Activated CD4-positive, alpha-beta T cell treated with anti-CD3 and anti-CD28 coated beads, Interleukin-2, amount 50 U/mL, for 24 hours (primary cell): ENCODE measurements at regions not wholly inside any gene's neighbourhood (a gene's known extent, or its start where the extent isn't known, plus 50 kb on each side); places are given as distances from the start of the nearest gene placed in this dataset.
"Not testable (repeated sequence)": the region's sequence is repeated elsewhere in the genome, so short reads cannot be mapped to it uniquely, and the experiment has no call there.

Experiments
- DNase-seq, 2 donors: peaks; one replicate each; pipeline ENCODE4 v3.0.0-alpha.2; 2020; ENCODE audit warnings: low read depth in 1 of 2, low spot score in 1 of 2

DNA sequence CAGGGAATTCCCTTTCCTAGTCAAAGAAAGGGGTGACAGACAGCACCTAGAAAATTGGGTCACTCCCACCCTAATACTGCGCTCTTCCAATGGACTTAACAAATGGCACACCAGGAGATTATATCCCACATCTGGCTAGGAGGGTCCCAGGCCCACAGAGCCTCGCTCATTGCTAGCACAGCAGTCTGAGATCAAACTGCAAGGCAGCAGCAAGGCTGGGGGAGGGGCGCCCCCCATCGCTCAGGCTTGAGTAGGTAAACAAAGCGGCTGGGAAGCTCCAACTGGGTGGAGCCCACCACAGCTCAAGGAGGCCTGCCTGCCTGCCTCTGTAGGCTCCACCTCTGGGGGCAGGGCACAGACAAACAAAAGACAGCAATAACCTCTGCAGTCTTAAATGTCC is 1043.9 kb upstream of the GRIA3 start:
- not testable (repeated sequence) for DNase-seq

- no peak for DNase-seq
Measured at GRCh38 chrX:122154019-122154418, 1030.1 kb upstream of the GRIA3 start.

- DNase-seq = no peak
Measured at GRCh38 chrX:122168241-122168640, 1015.8 kb upstream of the GRIA3 start.

- no peak for DNase-seq
Measured at GRCh38 chrX:122184791-122185190, 999.3 kb upstream of the GRIA3 start.

GRCh38 chrX:122187069-122187713 is 996.9 kb upstream of the GRIA3 start:
- DNase-seq = no peak

GRCh38 chrX:122188751-122189150 is 995.3 kb upstream of the GRIA3 start:
- no peak for DNase-seq

DNA sequence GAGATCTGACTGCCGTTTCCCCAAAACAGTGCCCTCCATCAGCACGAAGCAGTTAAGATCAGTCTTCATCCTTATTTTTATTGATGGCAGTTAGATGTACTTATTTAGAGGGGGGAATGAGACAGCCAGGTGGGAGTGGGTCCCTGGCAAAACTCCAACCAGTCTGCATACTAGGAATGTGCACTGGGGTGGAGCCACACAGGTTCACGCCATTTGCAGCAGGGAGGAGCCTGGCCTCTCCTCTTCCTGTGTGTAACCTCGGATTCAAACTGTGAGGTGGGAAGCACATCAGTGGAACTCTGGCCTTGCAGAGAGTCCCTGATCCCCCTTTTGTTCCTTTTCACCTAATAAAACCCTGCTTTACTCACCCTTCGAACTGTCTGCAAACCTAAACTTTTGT is 987.7 kb upstream of the GRIA3 start:
- no peak for DNase-seq

DNA sequence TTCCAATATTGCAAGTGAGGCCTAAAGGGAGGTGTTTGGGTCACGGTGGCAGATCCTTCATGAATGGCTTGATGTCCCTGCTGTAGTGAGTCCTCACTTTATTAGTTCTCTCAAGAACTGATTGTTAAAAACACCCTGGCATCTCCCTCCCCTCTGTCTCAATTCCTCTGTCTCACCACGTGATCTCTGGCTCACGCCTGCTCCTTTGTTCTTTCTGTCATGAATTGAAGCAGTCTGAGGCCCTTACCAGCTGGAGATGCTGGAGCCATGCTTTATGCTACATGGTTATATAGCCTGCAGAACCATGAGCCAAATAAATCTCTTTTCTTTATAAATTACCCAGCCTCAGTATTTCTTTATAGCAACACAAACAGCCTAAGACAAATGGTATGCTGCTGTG is 980.7 kb upstream of the GRIA3 start:
- DNase-seq = no peak

GRCh38 chrX:122218666-122219065 is 965.4 kb upstream of the GRIA3 start:
- DNase-seq = no peak

DNA sequence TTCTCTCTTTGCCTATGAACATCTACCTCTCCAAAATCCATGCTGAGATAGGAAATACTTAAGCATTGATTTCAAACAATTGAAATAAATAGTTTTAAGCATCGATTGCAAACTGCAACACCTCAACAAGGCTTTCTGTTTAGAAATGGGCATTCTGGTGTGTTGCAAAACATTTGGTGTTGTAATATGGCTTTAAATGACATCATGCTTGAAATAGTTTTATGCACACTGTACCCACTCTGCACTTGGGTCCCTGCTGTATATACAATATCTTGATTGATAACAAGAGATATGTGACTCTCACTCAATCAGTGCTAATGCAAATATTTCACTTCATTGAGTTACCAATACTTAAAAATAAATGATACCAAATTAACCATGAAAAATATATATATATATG is 964.9 kb upstream of the GRIA3 start:
- DNase-seq = no peak

DNA sequence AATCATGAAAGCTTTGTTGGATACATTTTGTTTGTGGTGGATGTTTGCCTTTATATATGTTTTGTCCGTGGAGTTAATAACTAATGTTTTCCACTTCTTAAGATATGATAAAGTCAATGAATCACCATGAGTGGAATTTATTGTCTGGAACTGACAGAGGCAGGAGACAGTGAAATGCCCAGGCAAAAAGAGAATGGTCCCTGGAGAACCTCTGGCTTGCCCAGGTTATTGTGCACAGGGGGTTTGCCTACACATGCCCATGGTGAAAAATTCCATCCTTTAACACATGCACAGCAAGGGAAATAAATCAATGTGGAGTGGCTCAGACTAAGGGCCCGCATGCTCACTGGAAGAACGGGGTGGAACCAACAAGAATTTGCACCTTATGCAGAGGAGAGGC is 964.3 kb upstream of the GRIA3 start:
- no peak for DNase-seq

DNA sequence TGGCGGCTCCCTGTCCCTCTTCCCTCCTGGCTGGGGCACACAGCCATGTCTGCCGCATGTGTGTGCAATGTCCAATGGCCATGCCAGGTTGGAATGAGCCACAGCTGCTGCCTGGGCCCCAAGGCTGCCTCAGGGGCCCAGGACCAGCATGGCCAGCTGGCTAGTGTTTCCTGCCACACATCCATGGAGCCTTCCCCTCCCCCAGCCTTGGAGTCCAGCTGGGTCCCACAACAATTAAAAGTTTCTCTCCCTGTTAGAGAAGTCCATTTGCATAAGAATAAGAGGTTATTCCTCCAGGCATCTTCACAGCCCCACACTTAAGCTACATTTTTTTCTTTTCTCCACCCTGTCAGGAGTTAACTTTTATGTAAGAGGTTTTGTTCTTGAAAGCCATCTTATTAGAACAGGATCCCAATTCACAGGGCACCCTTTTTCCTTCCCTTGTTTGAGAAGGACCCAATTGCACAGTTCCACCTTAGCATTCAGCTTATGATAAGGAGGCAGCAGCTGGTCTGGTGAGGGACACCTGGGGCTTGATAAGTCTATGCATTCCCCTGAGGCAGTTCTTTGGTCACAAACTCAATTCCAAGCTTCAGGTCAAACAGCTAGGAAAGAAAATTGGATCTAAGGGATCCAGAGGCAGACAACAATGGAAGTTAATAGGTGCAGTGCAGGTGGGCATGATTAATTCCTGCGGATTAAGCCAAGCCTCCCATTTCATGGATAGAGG is 963.3 kb upstream of the GRIA3 start:
- DNase-seq = no peak

DNA sequence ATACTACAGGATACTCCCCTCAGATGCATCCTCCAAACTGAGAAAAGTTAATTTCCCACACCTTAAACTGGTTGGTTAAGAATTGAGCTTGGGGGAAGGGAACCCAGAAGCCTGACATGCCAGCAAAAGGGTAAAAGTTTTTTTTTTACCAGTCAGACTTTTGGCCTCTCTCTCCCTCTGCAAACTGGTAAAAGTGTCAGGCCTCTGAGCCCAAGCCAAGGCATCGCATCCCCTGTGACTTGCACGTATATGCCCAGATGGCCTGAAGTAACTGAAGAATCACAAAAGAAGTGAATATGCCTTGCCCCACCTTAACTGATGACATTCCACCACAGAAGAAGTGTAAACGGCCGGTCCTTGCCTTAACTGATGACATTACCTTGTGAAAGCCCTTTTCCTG is 962.3 kb upstream of the GRIA3 start:
- not testable (repeated sequence) for DNase-seq

- DNase-seq = not testable (repeated sequence)
Measured at GRCh38 chrX:122224137-122224536, 959.9 kb upstream of the GRIA3 start.

GRCh38 chrX:122238801-122239200 is 945.3 kb upstream of the GRIA3 start:
- DNase-seq = no peak

DNA sequence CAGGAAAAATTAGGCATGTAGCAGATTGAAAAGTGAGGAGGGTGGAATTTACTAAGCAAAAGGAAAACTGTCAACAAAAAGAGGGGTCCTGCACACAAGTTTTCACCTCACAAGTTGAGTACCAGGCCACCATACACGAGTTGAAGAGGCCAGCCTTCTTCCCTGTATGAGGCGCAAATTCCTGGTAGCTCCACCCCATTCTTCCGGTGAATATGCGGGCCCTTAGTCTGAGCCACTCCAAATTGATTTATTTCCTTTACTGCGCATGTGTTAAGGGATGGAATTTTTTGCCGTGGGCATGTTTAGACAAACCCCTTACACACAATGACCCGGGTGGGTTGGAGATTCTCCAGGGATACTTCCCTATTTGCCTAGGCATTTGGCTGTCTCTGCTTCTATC is 942.1 kb upstream of the GRIA3 start:
- no peak for DNase-seq

- no peak for DNase-seq
Measured at GRCh38 chrX:122244080-122244479, 940.0 kb upstream of the GRIA3 start.

DNA sequence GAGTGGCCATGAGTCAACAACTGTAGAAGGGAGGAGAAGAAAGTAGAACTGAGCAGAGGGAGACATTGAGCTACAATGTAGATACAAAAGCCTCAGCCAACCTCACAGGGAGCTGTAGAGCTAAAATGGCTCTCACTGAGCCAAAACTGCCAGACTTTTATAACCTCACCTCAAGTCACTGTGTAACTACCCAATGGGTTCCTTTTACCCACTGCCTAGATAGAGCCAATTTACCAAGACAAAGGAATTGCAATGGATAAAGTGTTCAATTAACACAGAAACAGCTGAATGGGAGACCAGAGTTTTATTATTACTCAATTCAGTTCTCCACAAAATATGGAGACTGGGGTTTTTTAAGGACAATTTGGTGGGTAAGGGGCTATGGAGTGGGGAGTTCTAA is 938.9 kb upstream of the GRIA3 start:
- DNase-seq = no peak

DNA sequence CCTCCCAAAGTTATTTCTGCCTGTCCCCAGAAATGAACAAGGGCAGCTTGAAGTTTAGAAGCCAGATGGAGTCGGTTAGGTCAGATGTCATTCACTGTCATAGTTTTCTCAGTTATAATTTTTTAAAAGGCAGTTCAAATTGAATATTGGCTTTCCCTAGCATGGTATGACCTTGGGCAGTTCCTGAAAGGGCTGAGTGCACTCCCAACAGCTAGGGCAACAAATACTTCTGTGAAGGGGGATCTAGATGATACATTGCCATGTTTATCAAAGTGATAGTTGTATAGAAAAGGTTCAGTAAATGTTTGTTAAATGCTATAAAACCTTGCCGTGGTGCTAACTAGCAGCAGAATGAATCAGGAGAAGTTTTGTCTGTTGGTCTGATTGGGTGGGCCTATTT is 938.1 kb upstream of the GRIA3 start:
- DNase-seq = no peak

DNA sequence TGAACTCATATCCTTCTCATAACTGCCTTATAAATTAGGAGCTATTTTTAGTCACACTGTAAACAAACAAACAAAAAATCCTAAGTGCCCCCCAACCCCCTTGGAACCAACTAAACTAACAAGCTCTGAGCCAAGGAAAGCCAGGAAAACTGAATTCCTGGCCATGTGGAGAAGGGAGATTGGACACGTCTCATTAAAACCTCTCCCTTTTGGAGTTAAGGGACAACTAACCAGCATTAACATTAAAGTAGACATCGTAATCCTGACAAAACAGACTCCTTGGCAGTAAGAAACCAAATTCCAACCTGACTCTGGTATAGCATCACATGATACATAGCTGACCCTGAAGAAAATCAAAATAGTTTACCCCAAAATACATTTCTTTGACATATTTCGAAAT is 937.1 kb upstream of the GRIA3 start:
- no peak for DNase-seq

DNA sequence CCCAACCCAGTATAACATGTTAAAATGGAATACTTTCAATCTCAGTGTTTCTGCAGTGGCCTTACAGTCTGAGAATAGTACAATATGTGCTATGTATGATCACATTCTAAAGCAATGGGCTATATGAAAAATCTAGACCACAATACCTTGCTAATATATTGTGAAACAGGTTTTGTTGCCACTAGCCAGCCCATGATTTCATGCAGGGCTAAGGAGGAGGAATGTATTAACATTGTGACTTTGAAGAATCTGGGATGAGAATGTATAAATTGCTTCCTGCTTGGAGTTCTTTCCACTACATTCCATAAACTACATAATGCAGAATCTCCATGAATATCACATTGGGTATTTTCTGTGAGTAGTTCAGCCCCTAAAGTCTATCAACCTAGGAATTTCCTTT is 935.4 kb upstream of the GRIA3 start:
- no peak for DNase-seq

DNA sequence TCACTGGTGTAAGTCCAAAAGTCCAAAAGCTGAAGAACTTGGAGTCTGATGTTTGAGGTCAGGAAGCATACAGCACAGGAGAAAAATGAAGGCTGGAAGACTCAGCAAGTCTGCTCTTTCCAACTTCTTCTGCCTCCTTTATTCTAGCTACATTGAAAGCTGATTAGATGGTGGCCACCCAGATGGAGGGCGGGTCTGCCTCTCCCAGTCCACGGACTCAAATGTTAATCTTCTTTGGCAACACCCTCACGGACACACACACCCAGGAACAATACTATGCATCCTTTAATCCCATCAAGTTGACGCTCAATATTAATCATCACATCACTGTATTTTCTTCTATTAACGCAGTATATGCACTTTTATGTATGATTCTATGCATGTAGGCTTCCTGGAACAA is 931.6 kb upstream of the GRIA3 start:
- DNase-seq = no peak

- DNase-seq = no peak
Measured at GRCh38 chrX:122268353-122268752, 915.7 kb upstream of the GRIA3 start.
